ENCODE measurements at regions not wholly inside any gene's neighbourhood (a gene's known extent, or its start where the extent isn't known, plus 50 kb on each side); places are given as distances from the start of the nearest gene placed in this dataset.
"Not testable (repeated sequence)": the region's sequence is repeated elsewhere in the genome, so short reads cannot be mapped to it uniquely, and the experiment has no call there.

DNA sequence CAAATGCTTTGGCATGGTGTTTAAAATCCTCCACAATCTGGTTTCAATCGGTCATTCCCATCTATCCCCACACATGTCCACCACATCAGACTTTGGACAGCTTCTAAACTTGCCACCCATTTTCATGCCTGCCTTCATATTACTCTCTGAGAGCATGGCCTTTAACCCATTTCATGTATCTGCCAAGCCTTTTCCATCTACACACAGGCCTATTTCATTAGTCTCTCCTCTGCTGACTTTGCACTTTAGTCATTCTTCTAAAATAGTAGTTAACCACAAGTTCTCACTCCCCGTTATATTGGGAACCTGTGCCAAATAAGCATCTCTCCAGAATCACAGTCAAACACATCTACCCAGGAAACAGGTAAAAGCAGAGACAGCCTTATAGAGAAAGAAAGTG, 142.2 kb downstream of the MZT1 start:
- no peak for DNase-seq

DNA sequence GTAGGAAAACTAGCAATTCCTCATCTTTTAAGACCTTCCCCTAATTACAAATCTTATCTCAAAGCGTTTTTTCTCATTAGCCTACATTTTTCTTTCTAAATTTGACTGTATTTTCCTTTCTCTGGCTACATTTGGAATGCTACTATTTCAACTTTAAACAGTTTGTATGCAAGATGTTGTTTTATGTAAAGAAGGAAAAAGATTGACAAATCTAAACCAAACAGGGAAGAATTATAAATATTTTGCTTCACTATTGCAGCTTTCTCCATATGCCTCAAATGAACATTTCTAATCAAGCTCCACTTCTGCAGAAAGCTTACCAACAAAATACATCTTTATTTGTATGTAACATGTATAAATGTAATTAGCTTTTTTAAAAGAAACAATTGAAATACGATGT, 156.2 kb downstream of the MZT1 start:
- no peak for DNase-seq

DNA sequence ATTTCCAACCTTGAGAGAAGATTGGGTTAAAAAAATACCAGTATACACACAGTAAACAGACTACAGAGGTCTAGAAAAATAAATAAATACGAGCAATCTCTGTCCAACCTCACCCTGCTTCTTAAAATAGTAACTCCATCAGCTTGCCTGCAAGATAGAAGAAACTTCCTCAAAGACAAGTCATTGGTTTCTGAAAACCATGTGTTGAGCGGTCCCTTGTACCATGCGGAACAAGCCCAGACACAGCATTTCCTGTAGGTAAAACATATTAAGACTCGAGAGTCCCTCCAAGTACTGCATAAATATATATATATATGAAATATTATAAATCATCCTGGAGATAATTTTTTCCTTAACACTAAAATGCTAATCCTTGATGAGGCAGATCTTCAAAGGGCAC, 157.4 kb downstream of the MZT1 start:
- no peak for DNase-seq

DNA sequence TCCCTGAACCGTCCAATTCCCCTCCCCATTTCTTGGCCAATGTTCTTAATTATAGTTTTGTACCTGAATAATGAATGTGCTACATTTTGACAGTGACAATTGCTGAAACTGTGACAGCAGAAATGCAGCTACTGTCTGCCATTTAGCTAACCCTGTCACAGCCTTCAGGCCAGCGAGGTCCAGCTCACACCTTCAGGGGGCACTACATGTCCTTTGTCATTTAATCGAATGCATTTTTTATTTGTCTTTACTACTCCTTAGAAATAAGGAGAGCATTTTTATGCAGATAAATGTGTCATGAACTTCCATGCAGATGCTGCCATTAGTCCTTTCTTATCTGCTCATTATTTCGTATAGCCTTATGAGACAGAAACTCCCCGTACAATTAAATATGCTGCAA, 159.9 kb downstream of the MZT1 start:
- DNase-seq = no peak

DNA sequence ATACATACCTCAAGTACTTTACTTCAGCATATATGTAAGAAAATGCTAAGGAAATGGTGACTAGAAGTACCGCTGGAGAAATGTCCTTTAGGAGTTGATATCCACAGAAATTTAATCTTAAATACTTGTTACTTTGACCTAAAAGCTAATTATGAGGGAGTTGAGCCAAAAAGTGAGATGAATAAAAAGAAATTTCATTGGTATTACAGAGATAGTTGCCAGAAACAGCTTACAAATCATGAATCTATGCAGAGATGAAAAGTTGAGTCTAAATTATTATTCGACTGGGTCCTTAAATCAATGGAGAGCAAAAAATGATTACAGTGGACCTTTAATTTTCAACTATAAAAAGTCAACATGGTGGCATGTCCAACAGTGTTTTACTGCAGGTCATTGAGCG, 160.9 kb downstream of the MZT1 start:
- DNase-seq = no peak

DNA sequence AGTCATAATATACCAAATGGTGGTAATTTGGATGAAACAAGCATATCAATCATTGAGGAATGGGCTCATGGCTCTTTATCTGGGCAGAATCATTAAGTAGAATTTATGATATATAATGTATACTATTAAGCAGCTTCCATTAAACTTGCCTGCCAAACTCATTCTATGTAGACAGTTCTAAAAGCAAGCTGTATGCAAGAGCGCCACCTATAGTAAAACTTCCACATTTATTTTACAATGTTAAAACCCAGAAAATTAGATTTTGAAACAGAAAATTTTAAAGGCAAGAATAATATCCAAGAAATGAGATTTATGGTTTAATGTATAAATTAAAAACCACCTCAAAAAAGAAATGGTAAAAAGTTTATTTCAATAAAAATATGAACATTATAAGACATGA, 161.5 kb downstream of the MZT1 start:
- no peak for DNase-seq

DNA sequence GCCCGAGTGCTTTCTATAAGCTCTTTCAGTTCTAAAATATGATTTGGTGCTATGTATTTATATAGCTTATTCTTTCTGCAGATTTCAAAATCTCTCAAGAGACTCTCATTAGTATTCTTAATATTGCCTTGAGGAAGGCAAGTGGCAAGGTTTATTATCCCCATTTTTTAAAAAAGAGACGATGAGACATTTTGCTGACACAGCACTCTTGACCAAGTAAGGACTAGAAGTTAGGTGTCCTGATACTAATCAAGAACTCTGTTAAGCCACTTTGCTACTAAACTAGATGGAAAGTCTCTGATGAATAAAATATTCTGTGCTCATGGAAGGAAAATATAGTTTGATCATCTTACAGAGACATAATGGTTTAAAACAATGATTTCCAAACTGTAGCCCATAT, 164.7 kb downstream of the MZT1 start:
- DNase-seq = no peak

DNA sequence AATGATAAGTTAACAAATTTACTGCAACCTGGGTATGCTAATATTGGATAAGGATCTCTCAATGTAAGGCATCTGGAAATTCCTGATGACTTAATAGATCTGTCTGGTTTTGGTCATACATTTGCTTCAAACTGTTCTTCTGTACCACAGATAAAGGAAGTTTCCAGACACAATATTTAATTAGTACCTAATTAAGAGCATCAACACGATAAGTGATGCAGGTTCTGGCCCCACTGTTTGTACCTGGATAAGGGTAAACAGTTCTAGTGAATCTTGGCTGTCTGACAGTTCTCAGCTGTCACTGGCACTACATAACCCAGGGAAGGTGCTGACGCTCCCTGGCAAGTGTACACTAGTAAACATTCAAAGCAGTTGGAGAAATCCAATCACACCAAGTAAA, 165.6 kb downstream of the MZT1 start:
- no peak for DNase-seq

DNA sequence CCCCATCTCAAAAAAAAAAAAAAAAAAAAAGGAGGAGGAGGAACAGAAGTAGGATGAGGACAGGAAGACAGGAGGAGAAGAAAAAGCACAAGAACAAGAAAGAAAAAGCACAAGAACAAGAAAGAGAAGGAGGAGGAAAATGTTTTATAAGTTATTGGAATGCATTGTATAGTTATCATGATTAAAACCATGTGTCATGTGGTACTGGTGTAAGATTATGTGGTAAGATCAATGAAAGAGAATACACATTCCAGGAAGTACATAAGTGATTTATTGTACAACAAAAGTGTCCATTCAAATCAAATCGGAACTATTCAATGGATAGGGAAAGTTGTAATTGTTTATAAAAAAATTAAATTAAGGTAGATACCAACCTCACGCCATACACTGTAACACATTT, 167.7 kb downstream of the MZT1 start:
- DNase-seq = no peak

DNA sequence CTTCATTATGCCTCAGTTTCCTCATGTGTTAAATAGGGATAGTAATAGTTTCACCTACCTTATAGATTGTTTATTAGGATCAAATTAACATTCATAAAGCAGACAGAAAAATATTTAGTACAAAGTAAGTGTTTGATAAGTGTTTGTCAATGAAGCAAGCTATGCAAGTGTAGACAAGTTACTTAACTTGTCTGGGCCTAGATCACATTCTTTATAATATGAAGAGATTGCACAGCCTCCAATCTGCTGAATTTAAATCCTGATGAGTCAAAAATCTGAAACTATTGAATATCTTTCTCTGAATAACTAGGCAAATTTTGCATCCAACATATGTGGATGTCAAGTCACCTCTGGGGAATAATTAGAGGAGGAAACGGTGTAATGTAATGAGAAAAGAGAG, 170.5 kb downstream of the MZT1 start:
- DNase-seq = no peak

DNA sequence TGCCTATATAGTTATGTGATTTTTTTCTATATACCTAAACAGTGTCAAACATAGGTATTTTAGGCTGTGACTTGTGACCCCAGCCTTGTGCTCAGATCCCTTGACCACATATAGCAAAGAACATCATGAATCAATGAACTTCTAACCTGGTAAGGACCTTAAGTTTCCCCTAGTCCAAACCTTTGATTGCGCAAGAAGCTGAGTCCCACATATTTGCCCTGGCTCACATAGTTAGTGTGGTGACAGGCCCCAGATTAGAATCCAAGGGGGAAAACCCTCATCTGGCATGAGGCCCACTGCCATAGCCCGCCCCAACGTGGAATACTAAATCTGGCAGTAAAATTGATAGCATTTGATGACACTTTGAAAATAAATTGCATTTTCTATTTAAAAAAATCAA, 171.8 kb downstream of the MZT1 start:
- DNase-seq = no peak

DNA sequence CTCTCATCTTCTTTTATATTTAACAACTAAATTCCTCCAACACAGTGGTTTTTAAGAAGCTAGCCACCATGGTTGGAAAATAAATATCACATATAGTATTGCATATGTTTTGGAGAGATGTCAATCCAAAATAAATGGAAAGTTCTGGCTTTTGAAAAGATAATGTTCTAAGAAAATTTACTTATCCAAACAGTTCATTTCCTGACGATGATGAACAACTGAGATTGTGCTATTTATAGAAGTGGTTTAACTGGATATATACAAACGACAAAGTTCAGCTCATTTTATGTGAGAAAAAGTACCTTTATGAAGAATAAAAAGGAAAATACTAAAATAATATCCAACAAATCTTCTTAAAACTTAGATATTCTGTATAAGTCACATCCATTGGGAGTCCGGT, 174.7 kb downstream of the MZT1 start:
- no peak for DNase-seq

DNA sequence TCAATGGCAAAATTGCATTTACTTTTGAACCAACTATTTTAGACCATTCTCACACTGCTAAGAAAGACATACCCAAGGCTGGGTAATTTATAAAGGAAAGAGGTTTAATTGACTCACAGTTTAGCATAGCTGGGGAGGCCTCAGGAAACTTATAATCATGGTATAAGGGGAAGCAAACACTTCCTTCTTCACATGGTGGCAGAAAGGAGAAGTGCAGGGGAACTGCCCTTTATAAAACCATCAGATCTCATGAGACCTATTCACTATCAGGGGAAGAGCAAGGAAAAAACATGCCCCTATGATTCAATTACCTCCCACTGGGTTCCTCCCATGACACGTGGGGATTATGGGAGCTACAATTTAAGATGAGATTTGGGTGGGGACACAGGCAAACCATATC, 181.5 kb downstream of the MZT1 start:
- DNase-seq = not testable (repeated sequence)

DNA sequence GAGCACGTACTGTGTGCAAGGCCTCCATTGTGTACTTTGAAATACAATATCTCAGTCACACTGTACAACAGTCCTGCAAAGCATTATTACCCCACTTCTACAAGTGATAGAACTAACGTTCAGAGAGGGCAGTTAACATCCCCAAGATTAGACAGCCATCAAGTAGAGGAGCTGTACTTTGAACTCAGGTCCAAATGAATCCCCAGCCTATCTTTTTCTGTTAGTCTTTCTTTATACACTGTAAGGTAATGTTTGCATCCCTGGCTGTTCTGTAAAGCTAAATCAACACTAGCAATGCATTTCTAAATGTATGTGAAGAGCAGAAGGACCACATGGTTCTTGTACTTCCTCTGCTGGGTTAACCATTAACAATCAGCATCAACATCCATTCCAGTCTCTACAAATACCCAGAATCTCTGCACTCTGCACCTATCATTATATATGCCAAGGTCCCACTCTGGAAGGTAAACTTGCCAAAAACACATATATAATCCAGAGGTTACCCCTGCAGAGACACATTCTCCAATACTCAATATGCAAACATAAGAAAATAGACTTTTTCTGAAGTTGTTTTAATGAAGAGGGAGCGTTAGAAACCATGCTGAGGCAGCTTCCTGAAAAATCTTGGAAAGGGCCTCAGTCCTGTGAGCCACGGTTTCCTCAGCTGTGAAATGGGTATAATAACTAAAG, 182.3 kb downstream of the MZT1 start:
- DNase-seq = no peak

DNA sequence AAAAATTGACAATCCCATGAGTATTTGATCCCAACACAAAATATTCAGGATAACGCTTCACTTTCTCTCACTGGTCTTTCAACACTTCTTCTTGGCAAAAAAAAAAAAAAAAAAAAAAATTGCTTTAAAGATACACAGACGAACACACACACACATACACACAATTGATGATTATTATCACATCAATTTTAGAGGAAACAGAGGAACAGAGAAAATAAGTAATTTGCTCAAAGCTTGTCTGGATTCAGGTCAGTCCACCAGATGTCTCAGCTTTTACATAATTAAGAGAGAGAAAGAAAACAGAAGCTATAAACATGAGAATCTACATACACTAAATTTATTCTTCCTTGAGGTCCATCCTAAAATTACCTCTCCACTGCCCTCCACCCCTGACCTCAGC, 183.4 kb downstream of the MZT1 start:
- DNase-seq = no peak

DNA sequence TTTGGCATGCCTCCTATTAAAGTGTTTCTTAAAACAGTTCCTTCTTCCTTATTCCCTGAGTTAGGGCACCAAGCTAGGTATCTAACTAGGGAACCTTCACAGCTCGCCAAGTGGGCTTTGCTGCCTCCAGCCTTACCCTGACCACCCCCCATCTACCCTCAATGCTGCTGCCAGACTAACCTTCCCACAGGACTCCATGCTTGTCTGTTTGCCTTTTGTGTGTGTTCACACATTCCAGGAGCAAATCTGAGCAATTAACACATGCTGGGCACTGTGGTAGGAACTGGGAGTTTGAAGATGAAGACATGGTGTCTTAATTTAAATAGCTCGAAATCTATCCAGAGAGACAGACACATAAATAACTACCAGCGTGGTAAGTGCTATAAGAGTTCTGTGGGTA, 185.2 kb downstream of the MZT1 start:
- no peak for DNase-seq

DNA sequence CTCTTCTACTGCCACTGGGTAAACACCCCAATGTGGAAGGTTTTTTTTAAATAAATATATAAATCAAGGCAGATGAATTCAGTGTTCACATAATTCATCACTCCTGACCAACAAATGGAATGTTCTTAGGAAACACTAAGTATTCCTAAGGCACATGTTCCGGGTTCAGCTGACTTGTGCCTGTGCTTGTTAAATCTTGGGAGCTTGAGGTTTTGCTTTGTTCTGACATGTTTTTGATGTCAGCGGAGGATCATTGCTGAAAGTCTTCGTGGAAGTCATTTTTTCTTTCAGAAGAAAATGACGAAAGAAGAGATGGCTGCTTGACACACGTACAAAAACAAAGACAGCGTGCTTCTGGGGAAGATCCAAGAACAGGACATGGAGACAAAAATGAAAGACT, 185.8 kb downstream of the MZT1 start:
- no peak for DNase-seq

DNA sequence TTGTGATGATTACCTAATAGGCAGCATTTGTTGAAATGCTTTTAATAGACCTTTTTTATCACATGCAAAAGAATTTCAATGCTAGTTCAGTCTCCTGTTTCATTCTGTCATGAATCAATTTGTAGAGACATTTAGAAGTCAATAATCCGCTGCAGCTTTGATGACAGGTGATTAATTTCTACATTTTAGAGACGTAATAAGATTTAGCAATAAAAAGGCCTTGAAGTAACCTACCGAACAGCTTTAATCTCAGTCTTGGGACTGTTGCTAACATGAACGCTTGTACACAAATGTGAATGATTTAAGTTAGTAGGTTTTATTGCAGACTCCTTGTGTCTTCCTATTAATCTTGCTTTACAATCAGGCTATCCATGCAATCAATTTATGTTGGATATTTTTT, 186.5 kb downstream of the MZT1 start:
- DNase-seq = no peak

DNA sequence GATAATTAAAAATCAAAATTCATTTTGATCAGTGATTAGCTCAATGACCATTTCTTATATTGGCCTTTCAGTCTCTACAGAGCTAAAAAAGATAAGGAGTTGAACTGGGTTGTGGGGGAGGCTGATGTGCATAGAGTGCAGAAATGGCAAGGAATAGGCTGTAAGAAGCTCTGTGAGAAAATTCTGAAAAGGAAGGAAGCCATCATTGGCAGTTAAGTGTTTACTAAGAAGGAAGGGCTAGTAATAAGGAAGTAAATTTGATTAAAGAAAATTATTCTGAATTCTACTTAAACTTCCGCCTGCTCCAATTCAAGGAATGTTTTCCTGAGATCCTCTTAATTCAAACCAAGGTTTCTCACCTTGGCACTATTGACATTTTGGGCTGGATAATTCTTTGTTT, 187.5 kb downstream of the MZT1 start:
- DNase-seq = no peak

DNA sequence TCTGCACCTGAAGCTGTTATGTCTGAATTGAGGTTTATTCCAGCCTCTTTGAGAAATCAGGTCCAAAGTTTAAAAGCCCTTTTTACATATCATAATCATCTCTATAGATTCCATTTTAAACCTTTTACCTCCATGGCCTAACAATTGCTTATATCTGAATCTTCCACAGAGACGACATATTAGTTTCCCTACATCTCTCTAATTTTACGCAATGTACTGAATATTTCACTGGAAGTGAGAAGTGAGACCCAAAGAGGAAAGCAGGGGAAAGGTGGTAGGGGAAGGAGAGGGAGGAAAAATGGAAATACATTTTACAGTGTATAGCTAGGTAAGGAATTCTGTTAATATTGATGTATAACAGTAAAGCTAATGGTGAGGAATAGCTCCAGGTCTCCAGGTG, 189.6 kb downstream of the MZT1 start:
- DNase-seq = no peak

DNA sequence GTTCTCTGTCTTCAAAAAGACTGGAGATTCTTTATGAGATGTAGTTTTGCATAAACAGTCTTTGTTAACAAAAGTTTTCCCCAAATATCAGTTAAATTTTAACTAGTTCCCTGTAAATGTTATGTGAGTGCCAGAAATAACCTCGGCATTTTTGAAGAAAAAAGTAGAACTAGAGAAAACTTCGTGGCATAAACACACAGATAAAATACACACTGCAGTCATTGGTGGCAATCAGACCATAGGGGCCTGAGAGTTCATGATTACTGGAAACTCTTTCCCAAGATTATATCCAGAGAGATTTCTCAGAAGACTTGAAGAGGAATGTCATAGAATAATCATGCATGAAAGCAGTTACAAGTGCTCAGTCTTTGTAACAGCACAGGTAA, 190.0 kb downstream of the MZT1 start:
- no peak for DNase-seq

DNA sequence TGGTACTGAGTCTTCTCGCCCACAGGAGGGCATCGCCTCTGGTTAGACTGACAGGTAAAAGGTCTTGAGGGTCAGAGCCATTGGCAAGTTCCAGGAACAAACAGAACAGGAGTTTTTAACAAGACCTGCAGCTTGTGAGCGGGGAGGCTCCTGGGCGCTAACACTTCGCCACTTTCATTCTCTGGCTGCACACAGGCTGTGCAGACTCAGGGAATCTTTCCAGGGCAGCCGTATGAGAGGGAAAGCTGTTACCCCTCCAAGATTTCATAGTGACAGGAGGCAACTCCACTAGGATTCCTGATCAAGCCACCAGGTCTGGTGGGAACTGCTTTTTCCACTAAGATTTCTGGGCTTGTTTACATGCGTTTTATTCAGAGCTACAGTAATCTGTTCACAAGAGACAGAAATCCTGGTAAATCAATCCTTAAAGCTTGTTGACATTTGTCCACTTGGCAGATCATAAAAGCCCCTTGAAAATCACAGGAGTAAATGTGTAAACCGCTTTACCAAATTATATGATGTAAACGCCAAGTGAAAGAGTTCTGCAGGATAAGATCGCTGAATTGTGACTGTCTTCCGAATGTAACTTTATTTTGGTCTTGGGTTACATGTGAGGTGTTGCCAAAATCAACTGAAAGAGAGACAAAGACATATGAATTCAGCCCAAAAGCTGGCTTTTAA, 190.6 kb downstream of the MZT1 start:
- no peak for DNase-seq

DNA sequence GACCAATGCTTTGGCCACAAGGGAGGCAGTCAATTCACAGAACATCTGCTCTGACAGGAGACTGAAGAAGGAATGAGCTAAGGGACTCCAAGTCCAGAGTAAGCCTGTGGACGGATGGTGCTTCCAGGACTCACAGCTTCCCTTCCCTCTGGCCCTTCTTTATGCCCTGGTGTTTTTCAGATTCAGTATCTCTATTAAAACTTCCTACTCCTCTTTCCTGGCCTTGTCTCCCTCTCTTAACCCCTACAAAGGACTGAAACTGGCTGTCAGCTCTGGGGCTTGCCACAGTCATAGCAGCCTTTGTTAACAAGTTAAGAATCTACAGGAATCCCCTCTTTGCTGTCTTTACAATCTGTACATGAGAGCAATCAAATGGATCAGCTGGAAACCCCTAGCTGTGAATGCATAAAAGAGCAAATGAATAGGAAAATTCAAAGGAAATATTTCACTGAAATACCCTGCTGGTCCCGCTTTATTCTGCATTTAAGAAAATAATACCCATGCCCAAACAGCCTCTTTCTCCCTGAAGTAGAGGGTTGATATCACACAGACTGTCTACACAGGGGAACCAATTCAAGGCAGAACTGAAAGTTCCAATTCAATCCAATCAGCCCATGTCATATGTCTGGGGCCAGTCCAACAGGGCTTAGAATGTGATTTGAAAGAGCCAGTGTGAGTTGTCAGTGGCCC, 192.3 kb downstream of the MZT1 start:
- DNase-seq = no peak

DNA sequence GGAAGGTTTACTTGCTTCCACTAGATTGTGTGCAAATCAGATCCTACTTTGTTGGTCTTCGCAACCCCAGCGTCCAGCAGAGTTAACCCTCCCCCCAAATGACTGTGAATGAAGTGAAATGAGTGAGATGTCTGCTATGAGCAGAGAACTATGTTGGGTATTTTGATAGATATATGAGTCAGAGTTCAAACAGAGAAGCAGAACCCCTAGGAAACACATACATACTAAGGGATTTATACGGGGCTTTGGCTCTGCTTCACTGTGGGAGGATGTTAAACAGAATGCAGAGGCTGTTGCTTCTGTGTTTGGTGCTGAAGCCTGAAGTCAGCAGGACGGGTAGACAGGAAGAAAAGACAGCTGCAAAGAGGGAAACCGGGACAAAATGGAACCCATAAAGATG, 197.0 kb downstream of the MZT1 start:
- DNase-seq = no peak

DNA sequence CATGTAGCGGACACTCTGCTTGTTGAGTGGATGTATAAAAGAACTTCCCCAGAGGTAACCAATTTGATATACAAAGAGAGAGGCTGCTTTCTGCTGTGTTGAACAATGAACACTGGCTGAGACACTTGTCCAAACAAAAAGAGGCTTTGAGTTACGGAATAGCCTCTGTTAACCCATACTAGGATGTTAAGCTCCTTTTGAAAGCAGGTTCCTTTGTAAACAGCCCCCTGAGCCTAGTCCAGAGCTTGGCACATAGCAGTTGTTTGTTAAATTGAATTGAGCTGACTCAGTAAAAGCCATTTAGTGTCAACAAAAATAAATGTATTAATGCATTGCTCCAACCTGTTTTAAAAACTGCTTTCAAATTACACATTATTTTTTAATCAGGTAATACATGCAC, 200.1 kb downstream of the MZT1 start:
- DNase-seq = no peak

All from GDM1 (cell line).